Right renal cortex interstitium (tissue), 3 donors: ENCODE measurements at regions not wholly inside any gene's neighbourhood (a gene's known extent, or its start where the extent isn't known, plus 50 kb on each side); places are given as distances from the start of the nearest gene placed in this dataset.
"Not testable (repeated sequence)": the region's sequence is repeated elsewhere in the genome, so short reads cannot be mapped to it uniquely, and the experiment has no call there.

Experiments
- DNase-seq, 3 donors: peaks; one replicate each; pipeline ENCODE4 v3.0.0-alpha.2; 2013; ENCODE audit warnings: low read depth in 3 of 3, low spot score in 2 of 3

- no peak for DNase-seq
These were observed 367.7 kb downstream of the PRELID2 start for GRCh38 chr5:145467446-145467845.

GRCh38 chr5:145466533-145466932 lies 368.6 kb downstream of the PRELID2 start:
- no peak for DNase-seq

GRCh38 chr5:145465474-145466263 lies 369.5 kb downstream of the PRELID2 start:
- DNase-seq = no peak

- no peak for DNase-seq
These were observed 371.0 kb downstream of the PRELID2 start for GRCh38 chr5:145464171-145464570.

GRCh38 chr5:145463634-145464033 lies 371.5 kb downstream of the PRELID2 start:
- DNase-seq = no peak

- no peak for DNase-seq
These were observed 372.6 kb downstream of the PRELID2 start for GRCh38 chr5:145462525-145462924.

GRCh38 chr5:145450286-145450885 lies 384.8 kb downstream of the PRELID2 start:
- DNase-seq = no peak

- DNase-seq = no peak
These were observed 385.3 kb downstream of the PRELID2 start for GRCh38 chr5:145449794-145450193.

- not testable (repeated sequence) for DNase-seq
These were observed 388.3 kb downstream of the PRELID2 start for GRCh38 chr5:145446875-145447274.

GRCh38 chr5:145446412-145446811 lies 388.7 kb downstream of the PRELID2 start:
- DNase-seq = no peak

- no peak for DNase-seq
These were observed 390.1 kb downstream of the PRELID2 start for GRCh38 chr5:145445027-145445426.

GRCh38 chr5:145443964-145444363 lies 391.2 kb downstream of the PRELID2 start:
- no peak for DNase-seq

GRCh38 chr5:145443366-145443765 lies 391.8 kb downstream of the PRELID2 start:
- DNase-seq = no peak

- DNase-seq = not testable (repeated sequence)
These were observed 392.5 kb downstream of the PRELID2 start for GRCh38 chr5:145442661-145443060.

- DNase-seq = no peak
These were observed 393.9 kb downstream of the PRELID2 start for GRCh38 chr5:145441228-145441627.

GRCh38 chr5:145437627-145438026 lies 397.5 kb downstream of the PRELID2 start:
- DNase-seq = no peak

- no peak for DNase-seq
These were observed 402.1 kb downstream of the PRELID2 start for GRCh38 chr5:145433077-145433476.

GRCh38 chr5:145429170-145429569 lies 406.0 kb downstream of the PRELID2 start:
- DNase-seq = no peak

- no peak for DNase-seq
These were observed 427.1 kb downstream of the PRELID2 start for GRCh38 chr5:145408048-145408341.

GRCh38 chr5:145407300-145408047 lies 427.7 kb downstream of the PRELID2 start:
- no peak for DNase-seq

GRCh38 chr5:145403992-145404391 lies 431.1 kb downstream of the PRELID2 start:
- DNase-seq = no peak

- no peak for DNase-seq
These were observed 438.3 kb downstream of the PRELID2 start for GRCh38 chr5:145396888-145397287.
